ENCODE measurements at regions not wholly inside any gene's neighbourhood (a gene's known extent, or its start where the extent isn't known, plus 50 kb on each side); places are given as distances from the start of the nearest gene placed in this dataset.

DNA sequence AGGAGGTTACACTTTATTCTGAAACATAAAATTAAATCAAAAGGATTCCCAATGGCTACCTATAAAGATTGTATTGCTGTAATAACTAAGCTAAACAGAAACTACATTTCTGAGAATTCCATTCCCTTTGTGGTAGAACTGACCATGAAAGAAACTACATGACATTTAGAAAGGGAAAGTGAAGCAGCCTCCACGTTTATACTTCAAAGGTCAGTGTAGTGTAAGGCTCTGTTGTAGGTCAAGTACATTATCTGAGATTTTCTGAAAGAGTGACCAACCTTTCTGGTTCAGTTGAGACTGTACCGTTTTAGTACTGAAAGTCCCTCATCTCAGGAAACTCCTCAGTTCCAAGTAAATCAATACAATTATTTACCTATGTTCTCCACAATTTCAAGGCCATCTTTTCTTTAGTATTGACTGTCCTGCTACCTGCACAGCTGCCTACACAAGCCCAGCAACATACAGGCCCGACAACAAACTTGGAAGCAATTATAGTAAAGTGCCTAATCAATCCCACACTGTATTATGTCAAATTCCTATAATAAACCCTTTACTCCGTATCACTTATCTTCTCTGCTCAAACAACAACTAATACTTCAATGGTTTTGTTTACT lies 343.0 kb downstream of the PLOD2 start:
- no peak for TF ChIP-seq CTCF (IDR thresholded peaks at IDR 0.05; ENCODE audit: low read depth, low read length, missing control alignments)
- no peak for DNase-seq
- Histone ChIP-seq H3K27ac (no peak overlapping the region), H3K36me3 (replicated peaks) (no peaks in the 10 kb centered on the region), H3K27me3 (replicated peaks) (no peaks in the 10 kb centered on the region), H3K4me3 (ENCODE audit: low read depth, low read length) (no peak overlapping the region)
- in situ Hi-C loops (cut with HindIII; ENCODE audit: low pct_ligation_motif_present, low sequenced_read_pairs), result no loop called here

GRCh38 chr3:145820170-145820569 lies 340.8 kb downstream of the PLOD2 start:
- no peak for DNase-seq
- Histone ChIP-seq H3K27ac (no peak overlapping the region), H3K36me3 (replicated peaks) (no peaks in the 10 kb centered on the region), H3K4me3 (ENCODE audit: low read depth, low read length) (no peak overlapping the region), H3K27me3 (replicated peaks) (no peaks in the 10 kb centered on the region)
- in situ Hi-C loops (cut with HindIII; ENCODE audit: low pct_ligation_motif_present, low sequenced_read_pairs), result no loop called here
- no peak for TF ChIP-seq CTCF (IDR thresholded peaks at IDR 0.05; ENCODE audit: low read depth, low read length, missing control alignments)

DNA sequence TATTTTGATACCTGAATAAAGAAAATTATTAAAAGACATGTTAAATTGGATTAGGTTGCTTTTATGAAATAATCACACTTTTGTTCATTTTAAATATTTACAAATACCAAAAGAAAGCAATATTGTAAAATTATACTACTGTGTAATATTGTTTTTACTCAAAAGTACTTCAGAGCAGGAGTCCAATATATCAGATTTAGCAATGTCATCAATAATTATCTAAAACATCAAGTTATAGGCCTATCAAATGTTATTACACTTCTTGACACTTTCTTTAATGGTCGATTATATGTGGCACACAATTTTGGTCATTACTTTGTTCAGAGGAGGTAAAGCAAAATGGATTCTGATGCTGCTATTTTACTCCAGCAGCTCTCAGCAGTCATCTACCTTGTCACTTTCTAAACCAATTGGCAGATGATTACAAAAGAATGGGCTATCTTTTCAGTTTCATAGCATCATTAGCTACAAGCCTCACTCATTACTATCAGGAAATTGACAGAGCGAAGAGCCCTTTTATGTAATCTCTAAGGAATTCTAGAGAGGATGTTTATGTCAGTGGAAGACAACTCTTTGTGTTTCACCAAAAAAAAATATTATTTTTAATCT lies 318.6 kb downstream of the PLOD2 start:
- Histone ChIP-seq H3K4me3 (ENCODE audit: low read depth, low read length) (no peak overlapping the region), H3K27me3 (replicated peaks) (no peaks in the 10 kb centered on the region), H3K27ac (no peak overlapping the region), H3K36me3 (replicated peaks) (no peaks in the 10 kb centered on the region)
- DNase-seq, result no peak
- in situ Hi-C loops (cut with HindIII; ENCODE audit: low pct_ligation_motif_present, low sequenced_read_pairs), result no loop called here
- no peak for TF ChIP-seq CTCF (IDR thresholded peaks at IDR 0.05; ENCODE audit: low read depth, low read length, missing control alignments)

GRCh38 chr3:145843561-145843960 lies 317.4 kb downstream of the PLOD2 start:
- no peak overlapping the region for H3K27ac ChIP-seq
- in situ Hi-C loops (cut with HindIII; ENCODE audit: low pct_ligation_motif_present, low sequenced_read_pairs), result no loop called here
- no peak for TF ChIP-seq CTCF (IDR thresholded peaks at IDR 0.05; ENCODE audit: low read depth, low read length, missing control alignments)

DNA sequence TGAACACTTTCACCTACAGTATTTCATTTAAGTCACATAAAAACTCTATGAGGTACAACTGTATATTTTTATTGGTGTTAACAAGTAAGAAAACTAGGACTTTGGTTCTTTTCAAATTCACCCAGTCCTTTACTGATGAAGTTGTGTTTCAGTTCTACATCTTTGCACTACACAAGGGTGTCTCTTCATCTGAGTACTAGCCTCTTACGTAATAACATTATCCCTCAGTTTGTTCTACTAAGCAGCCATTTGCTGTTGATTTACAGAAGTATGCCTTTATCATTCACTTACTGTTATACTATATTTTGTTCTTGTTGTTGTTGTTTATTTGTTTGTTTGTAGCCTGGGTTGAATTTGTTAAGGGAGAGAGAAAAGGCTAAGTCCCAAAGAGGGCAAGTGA lies 311.9 kb downstream of the PLOD2 start:
- no peak for DNase-seq
- Histone ChIP-seq H3K27me3 (replicated peaks) (no peaks in the 10 kb centered on the region), H3K4me3 (ENCODE audit: low read depth, low read length) (no peak overlapping the region), H3K36me3 (replicated peaks) (no peaks in the 10 kb centered on the region), H3K27ac (no peak overlapping the region)
- TF ChIP-seq CTCF (IDR thresholded peaks at IDR 0.05; ENCODE audit: low read depth, low read length, missing control alignments), result no peak
- in situ Hi-C loops (cut with HindIII; ENCODE audit: low pct_ligation_motif_present, low sequenced_read_pairs), result no loop called here

More at GRCh38 chr3:145843561-145843960, 317.4 kb downstream of the PLOD2 start:
- Histone ChIP-seq H3K4me3 (ENCODE audit: low read depth, low read length) (no peak overlapping the region), H3K27me3 (replicated peaks) (no peaks in the 10 kb centered on the region), H3K36me3 (replicated peaks) (no peaks in the 10 kb centered on the region)
- no peak for DNase-seq

DNA sequence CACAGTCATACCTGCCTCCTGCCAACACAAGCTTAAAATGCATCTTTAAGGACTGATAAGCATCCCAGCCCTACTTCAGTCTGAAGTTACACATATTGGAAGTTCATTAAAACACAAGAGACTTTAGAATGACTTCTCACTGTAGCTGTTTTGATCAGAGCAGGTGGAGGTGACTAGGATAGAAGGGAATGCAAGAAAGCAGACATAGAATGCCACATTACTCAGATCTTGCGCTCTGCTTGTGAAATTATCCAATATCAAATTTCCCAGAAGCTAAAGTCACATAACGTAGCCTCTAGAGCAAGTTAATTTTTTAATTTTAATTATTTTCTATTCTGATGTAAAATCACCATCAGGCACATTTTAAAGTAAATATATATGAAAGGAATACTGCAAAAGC lies 306.5 kb downstream of the PLOD2 start:
- H3K36me3 ChIP-seq (replicated peaks), result no peaks in the 10 kb centered on the region
- H3K27ac ChIP-seq, result no peak overlapping the region
- no peak for DNase-seq
- in situ Hi-C loops (cut with HindIII; ENCODE audit: low pct_ligation_motif_present, low sequenced_read_pairs), result no loop called here
- no peaks in the 10 kb centered on the region for H3K27me3 ChIP-seq (replicated peaks)
- TF ChIP-seq CTCF (IDR thresholded peaks at IDR 0.05; ENCODE audit: low read depth, low read length, missing control alignments), result no peak
- no peak overlapping the region for H3K4me3 ChIP-seq (ENCODE audit: low read depth, low read length)
